GM21390 (cell line): ENCODE measurements at regions not wholly inside any gene's neighbourhood (a gene's known extent, or its start where the extent isn't known, plus 50 kb on each side); places are given as distances from the start of the nearest gene placed in this dataset.

Experiments used
- ATAC-seq: cut with Tn5 transposase; IDR thresholded peaks from one replicate; pipeline ENCODE4 v1.9.1; 2021; ENCODE audit not compliant: unreplicated experiment

GRCh38 chr2:151087377-151087776, 174.3 kb downstream of the RBM43 start:
- no peak for ATAC-seq

- ATAC-seq: no peak
Measured at GRCh38 chr2:151085181-151085611, 176.5 kb downstream of the RBM43 start.

- ATAC-seq: no peak
Measured at GRCh38 chr2:151083856-151084795, 177.5 kb downstream of the RBM43 start.

DNA sequence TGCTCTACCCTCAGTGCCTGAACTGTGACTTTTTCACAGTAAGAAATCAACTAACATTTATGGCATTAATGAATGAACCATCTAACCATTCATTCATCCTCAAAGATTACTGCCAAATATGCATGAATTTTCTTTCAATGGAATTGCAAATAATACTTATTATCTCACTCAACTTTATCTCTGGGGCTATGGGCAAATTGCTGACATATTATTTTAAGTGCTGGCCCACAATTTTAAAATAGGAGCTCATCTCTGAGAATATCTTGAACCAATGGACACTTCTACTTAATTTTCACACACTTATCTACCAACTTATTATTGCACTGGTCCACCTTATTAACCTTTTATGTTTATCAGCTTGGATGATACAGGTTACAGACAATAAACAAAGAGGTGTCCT, 182.8 kb downstream of the RBM43 start:
- no peak for ATAC-seq

DNA sequence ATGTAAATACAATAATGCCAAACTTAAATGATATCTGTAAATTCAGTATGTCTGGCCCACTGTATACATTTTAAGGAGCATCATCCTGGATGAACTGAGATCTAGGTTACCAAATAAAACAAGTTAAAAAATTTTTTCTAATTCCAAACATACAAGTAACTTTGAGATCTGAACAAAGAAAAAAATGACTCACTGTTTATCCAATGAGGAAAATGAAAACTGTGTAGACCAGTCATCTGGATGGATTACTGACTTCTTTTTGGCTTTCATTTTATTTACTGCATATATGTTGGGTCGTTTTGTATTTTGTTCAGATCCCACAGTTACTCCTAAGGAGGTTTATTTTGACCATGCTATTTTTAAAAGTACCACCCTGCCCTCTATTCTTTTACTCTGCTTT, 189.8 kb downstream of the RBM43 start:
- ATAC-seq: no peak

DNA sequence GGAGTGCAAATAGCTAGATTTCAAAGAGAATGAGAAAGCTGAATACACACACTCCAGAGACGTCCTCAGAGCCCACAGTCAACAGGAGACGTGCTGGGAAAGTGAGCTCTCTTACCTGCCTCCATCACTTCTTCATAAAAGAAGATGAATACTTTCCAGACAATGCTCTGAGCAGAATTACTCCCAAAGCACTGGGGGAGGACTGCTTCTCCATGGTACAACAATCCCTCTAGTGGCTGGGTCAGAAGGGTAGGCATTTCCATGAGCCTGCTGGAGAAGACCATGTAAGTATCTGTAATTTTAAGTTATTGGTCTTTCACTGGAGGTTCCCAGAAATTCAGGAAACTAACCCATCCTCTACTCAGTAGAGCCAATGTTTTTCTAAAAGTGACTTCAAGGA, 190.3 kb downstream of the RBM43 start:
- no peak for ATAC-seq

- no peak for ATAC-seq
Measured at GRCh38 chr2:151070253-151070652, 191.4 kb downstream of the RBM43 start.

GRCh38 chr2:151067658-151068369, 193.8 kb downstream of the RBM43 start:
- ATAC-seq: no peak

GRCh38 chr2:151063271-151063670, 198.4 kb downstream of the RBM43 start:
- ATAC-seq: no peak

- ATAC-seq: no peak
Measured at GRCh38 chr2:151060287-151060686, 201.4 kb downstream of the RBM43 start.

DNA sequence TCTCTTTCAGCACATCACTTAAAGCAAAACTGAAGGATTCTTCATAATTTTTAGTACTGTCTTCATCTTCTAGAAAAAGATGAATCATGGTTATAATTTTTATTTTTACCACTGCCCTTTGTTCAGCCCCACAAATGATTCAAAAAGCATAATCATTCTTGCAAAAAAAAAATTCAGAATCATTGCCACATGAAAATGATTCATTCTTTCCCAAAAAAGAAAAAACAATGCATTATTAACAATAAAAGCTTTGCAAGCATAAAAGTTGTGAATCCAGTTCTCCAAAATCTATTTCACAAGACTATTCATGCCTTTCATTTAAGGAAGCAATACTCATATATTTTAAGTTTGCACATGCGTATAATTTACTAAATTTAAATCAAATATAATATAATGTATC, 204.8 kb downstream of the RBM43 start:
- no peak for ATAC-seq

DNA sequence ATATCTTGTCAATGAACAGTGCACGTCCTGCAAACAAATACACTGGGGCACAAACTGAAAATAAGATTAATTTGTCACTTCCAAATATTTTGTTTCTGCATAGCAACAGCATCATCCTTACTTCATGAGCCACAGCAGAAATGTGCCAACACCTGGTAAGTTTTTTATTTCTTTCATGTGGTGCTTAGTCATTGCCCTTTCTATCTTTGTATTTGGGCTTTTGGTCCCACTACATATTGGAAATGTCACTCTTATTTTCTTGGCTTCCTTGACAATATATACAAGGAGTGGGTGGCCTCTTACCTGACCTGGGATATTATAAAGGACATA, 208.0 kb downstream of the RBM43 start:
- ATAC-seq: no peak

- ATAC-seq: no peak
Measured at GRCh38 chr2:151052850-151053660, 208.6 kb downstream of the RBM43 start.

DNA sequence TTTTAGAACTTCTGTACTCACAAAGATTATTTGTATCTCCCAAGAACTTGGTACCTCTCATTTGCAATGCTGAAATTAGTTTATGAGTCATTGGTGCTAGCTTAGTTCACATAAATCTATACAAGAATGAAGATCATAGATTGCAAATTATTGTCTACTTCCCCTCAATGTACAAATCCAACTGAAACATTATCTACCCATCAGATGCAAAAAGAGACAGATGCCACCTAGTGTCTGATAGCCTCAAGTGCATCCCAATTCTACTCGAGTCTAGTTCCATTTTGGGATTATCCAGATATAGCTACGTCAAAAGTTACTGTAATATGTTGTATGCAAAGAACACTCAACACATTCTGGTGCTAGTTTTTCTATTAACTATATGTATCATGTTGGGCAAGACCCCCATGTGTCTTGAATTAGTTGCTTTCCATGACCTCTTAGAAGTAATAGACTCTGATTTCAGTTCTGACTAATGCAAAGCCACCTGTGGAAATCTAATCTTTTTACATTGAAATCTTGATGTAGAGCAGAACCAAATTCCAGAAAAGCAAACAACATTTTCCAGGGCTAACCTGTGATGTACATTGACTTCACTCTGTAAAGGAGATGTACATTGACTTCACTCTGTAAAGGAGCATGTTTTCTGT, 210.0 kb downstream of the RBM43 start:
- ATAC-seq: peak; percentile 92

- ATAC-seq: no peak
Measured at GRCh38 chr2:151049746-151050145, 211.9 kb downstream of the RBM43 start.

DNA sequence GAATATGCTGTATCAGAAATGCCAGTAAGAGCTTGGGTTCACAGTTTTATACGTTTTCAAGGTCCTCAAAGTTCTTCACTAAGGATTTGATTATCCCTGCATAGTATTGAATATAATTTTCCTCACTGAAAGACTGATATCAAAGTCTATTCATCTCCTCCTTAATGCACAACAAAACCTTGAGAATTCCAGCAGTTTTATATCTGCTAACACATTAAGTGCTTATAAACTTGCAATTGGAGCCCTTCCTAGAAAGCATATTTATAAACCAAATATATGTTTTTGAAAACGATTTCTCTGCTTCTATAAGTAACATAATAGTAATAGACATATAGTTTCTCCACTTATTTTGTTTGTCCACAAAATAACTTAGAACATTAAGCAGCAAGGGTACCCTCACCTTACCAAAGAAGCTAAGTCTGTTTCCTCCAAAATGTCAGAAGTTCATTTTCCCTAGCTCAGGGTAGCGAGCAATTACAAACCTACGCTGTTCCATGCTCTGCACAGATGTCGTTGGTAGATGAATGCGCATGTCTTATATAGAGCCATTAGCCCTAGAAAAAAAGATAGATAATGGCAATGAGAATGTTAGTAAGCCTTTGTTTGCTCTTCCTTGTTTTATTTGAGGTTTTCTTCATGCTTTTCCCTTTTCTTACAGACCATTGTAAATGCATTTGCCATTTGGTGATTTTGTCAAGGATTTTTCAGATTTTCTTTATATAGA, 213.2 kb downstream of the RBM43 start:
- ATAC-seq: no peak

GRCh38 chr2:151043484-151043883, 218.2 kb downstream of the RBM43 start:
- ATAC-seq: no peak

GRCh38 chr2:151042964-151043363, 218.7 kb downstream of the RBM43 start:
- ATAC-seq: no peak

- no peak for ATAC-seq
Measured at GRCh38 chr2:151040039-151040438, 221.6 kb downstream of the RBM43 start.

GRCh38 chr2:151038516-151038915, 223.1 kb downstream of the RBM43 start:
- no peak for ATAC-seq
